DMS114 treated with DMSO at 0.1 percent for 48 hours (cell line): ENCODE measurements at regions not wholly inside any gene's neighbourhood (a gene's known extent, or its start where the extent isn't known, plus 50 kb on each side); places are given as distances from the start of the nearest gene placed in this dataset.

ENCODE experiments used
- DNase-seq: peaks from one replicate; lab custom pipeline; 2025; ENCODE audit not compliant: unreplicated experiment; lab: John Stamatoyannopoulos, UW

DNA sequence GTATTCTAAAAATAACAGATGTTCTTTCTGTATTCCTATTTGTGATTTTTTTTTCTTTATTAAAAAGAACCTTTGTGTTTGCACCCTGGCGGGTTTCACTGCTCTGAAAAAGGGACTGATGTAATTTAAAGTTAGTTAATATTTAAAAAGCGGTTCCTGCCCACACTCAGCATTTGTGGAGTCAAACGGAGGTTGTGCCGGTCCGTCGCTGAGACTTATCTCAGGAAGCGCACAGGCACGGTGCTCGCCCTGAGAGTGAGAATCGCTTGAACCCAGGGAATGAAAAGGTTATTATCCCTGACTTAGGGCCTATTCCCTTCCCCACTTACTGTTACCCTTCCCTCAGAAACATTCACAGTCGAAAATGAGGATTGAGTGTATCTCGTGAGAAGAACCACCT, 366.7 kb downstream of the THBS2 start:
- no peak for DNase-seq

DNA sequence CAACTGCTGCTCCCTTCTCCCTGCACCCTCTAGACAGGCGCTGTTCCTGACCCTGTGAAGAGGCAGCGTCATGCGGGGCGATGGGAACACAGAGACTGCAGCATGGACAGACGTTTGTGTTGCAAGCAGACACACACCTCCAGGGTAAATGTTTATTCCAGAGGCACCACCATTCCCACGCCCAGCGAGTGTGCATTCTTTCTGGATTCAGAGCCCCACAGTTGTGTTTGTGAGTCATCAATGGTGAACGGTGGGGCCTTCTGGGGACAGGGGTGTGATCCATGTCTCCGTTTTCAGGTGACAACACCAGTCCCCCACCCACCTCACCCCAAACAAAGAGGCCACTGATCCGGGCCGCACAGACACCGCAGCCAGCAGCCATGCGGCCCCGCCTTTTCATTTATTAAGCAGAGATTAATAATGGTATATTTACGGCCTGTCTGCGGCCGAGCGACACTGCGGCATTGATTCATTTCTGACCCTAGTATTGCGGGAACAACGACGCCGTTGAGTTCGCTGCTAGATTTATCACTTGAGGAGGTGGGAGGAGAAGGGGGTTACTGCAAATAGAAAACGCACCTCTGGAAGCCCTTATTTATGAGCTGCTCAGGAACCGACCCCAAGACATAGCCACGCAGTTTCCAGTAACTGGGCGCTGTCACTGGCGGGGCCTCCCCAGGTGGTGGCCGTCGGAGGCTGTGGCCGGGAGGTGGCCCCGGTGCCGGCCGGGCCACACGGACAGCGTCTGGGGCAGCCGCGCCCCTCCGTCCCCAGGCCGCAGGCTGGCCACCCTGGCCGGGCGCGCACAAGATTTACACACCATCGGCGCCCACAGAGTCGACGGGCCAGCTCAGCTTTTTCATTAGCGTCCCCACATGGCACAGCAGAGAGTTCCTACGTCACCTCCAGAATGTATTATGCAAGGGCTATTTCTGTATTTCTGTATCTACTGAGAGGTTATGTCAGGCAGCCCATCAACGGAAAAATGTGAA, 367.6 kb downstream of the THBS2 start:
- DNase-seq, result no peak

DNA sequence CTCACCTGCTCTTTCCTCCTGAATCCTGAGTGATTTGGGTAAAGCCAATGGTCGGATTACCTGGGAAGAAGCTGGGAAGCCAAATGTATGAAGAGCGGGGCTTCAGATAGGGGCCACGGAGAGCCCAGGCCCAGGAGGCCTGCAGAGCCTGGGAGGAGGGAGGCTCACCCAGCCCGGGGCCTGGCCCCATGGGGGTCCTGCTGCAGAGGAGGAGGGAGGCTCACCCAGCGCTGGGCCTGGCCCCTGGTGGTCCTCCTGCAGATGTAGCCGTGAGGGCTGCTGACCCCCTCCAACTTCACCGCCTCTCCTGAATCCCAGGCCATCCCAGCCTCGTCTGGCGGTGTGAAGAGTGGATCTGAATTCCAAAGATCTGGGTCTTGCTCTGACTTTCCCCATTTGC, 368.4 kb downstream of the THBS2 start:
- DNase-seq, result no peak

DNA sequence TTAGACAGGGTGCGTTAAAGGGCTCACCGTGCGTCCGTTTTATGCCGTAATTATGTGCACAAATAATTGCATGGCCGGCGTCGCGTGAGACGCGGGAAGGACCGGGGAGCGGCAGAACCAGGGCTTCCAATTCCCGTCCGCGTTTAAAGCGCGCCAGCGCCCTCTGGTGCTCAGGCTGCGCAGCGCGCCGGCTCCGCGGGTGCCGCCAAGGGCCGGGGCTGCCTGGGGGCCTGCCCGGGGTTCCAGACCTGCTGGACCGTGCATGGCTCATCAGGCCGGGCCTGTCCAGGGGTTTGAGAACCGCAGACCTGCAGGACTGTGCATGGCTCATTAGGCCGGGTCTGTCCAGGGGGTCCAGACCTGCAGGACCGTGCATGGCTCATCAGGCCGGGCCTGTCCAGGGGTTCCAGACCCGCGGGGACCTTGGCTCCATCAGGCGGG, 369.0 kb downstream of the THBS2 start:
- DNase-seq, result no peak

DNA sequence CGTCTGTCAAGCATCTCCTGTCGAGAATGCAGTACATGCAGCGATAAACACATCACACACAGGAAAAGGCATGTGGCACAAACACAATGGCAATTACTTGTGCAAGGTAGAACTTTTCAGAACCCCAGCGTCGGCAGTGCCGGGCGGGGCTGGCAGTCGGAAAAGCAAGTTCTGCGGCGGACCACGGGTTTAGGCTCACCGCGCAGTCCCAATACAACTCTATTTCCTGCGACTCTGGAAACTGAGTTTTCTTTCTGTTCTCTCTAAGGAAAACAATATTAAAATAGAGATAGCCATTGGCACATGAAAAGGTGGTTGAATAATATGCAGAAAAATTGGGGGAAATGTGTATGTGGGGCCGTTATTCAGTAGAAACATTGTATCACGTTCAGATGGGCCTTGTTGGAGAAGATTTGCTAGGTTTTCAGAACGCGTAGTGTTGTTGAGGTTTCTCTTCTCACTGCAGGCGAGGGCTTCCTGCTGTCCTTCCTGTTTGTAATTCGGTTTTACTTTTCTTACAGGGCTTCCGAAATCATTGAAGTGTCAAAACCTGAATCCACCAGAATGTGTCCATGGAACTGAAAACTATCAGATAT, 369.5 kb downstream of the THBS2 start:
- DNase-seq, result no peak

DNA sequence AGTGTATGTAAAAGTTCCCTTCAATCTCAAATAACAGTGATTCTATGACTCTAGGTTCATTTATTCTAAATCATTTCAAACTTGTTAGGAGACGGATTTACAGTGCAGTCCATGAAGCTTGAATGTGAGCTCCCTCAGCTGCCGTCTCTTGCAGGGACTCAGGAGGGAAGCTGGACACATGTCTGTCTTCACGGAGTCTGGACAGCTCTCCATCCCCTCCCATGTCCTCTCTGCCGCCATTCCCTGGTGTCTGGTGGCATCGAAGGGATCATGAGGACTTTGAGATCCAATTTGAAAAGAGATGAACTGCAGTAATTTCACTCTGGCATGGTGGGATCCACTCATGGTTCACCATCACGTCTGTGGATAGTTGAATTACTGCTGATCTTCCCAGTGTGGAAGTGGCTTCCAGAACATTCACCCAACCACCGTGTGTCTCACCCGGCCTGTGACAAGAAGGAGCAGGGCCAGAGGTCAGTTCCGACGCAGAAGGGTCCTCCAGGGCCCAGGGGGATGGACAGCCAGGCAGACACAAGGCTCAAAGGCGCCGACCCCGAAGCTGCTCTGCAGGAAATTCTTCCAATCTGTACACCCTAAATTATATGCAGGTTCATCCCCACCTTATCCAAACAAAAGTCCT, 370.1 kb downstream of the THBS2 start:
- no peak for DNase-seq

DNA sequence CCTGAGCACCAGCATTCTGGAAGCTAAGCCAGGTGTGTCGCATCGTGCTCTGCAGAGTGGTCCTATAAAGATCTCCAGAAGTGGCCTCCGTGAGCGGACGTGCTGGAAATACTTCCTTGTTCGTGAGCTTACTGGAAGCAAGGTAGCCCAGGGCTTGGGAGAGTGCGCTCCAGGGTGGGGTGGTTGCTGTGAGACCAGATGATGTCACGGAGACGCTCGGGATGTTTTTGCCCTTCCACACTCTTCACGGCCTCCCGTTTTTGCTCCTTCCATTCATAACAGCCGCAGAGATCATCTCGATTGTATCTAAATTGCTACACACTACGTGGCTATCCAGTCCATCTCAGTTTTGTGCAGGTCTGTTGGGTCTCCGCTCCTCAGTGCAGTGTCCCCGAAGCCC, 373.4 kb downstream of the THBS2 start:
- no peak for DNase-seq

DNA sequence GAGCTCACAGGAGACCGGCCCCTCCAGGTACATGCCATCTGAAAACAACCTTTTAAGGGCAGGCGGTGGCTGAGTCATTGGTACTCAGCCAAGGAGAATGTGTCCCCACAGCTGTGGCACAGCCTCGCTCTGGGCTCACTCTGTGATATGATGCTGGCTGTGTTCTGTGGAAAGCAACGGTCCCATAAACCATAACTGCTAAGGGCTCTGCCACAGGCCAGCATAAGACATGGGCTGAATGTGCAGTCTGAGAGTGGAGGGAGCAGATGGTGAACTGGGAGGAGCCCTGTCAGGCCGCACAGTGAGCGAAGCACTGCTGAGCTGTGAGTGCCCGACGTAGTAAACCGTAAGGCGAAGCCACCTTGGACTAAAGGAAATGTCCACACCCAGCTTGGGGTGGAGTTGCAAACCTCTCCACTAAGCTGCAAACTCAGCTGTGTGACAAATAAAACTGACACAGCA, 375.8 kb downstream of the THBS2 start:
- no peak for DNase-seq

DNA sequence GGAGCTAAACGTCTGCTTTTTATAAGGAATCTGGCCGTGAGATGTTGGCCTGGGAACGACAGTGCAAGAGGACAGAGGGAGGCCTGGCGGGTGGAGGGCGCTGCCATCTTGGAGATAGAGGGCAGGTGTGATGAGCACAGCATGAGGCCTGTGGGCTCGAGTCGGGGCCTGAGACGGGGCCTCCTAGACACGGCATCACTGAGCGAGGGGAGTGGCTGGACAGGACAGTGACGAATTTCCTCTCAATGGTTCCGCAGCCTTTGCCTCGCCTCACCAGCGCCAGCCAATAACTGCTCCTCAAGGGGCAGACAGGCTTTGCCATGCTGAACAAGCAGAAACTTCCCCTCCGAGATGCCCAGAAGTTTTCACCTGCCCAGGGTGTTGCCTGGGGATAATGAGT, 376.7 kb downstream of the THBS2 start:
- no peak for DNase-seq

DNA sequence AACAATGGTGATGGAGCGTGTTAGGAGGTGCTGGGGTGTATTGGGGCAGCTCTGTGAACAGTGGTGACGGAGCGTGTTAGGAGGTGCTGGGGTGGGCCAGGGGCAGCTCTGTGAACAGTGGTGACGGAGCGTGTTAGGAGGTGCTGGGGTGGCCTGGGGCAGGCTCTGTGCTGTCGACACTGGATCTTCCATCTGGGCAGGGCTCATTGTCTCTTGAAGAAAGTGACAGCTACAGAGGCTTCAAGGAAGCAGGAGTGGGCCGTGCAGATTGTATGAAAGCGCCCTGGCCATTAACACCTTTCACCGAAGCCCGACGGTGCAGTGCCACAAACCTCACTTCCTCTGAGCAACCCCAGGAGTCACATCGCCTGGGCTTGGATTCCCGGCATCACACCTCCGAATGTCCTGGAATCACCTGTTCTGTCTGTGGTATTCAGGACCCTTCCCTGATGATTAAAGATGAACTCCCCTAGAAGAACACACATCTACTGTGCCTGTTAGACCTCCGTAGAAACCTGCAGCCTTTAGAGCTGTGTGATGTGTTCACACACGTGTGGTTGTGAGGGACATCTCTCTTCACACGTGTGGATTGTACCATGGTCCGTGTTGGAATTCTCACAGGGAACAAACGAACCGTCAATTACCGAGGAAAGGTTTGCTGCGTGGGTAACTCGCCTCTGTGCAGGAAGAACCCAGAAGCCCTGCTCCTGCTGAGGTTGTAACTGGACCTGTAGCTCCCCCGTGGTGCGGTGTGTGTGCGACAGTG, 377.7 kb downstream of the THBS2 start:
- DNase-seq, result no peak

DNA sequence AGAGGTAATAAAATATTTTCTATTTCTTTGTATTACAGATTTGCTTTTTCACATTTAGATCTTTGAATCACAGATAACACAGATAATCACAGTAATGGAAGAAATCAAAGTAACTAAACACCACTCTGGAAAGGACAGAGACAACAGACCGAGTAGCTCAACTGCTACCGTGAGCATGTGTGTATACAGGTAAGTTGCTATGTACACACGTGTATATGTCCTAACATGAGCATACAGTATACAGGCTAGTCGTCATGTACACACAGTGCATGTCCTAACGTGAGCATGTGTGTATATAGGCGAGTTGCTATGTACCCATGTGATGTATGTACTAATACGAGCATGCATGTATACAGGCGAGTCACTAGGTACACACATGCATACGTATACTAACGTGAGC, 379.0 kb downstream of the THBS2 start:
- DNase-seq, result no peak

DNA sequence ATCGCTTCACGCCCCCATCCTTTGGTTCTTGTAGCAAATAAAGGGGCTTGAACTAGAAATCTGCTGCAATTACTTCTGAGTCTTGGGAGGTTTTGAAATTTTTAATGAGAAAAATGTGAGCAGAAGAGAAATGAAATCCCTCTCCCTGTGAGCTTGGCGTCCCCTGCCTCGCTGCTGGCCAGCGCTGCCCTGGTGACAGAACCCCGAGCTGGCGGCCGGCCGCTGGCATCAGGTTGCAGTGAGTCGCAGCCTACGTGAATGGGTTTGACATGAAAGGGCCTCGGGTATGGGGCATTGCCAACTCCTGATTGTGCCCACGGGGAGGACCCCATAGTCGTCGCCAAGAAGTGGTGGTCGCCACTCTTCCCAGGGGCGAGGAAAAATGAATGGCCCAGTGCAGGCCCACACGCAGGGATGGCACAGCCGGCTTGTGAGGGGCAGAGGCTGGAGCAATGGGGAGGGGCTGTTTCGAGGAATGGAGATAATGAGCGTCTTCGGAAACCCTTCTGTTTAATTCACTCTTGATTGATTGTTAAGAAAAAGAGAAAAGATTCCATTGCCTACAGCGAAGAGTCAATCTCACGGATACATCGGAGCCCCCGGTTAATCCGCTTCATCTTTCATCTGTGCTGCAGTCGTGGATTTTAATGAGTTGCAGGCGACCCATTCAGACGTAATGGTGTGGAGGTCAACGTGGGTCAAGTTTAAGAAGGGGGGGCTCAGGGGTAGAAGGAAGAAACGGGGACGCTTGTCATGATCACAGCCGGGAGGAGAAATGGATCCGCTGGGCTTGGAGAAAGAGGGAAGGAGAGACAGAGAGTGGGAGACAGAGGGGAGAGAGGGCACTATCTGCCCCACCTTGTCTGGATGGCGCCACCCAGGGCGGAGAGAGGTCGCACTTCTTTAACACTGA, 380.1 kb downstream of the THBS2 start:
- no peak for DNase-seq

DNA sequence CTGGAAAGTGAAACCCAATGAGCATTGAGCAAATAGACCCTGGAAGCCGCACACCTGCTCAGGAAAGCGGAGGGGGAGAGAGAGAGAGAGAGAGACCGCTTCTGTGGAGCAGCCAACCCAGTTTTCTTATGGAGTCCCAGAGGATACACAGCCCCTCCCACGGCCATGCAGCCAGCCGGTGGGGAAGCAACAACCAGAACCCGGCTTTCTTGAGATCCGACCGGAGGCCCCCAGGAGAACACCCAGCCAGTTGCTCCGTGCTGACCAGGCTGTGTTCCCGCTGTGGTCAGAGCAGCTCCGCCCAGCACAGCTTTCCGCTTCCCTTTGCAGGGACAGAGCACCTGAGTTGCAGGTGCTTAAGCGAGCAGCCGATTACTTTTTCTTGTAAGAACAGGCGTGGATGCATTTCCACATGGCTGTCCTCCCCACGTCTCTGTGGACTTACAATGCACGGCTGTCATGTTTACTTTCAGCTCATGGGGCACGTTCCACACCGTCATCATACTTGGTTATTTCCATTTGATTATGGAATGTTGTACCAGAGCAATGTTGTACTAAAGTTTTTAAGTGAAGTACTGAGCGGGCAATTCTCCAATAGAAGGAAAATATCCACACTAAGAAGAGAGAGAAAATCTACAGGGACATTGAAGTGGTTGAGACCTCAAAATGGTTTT, 381.9 kb downstream of the THBS2 start:
- no peak for DNase-seq

DNA sequence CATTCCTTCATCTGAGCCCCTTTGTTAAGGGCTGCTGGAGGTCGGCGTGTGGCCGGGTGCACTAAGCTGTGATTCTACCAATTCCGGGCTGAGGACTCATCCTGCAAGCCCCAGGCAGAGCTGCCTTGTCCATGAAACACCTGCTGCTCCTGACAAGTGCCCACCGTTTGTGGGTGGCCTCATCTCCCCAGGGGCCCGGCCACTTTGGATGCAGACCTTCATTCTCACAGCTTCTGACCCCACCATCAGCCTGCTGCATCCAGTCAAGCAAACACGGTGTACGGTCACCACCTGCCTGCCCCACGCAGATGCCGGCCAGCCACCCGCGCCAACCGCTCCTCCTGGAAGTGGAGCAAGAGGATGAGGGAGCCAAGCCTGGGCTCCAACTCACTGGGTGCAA, 382.7 kb downstream of the THBS2 start:
- no peak for DNase-seq

DNA sequence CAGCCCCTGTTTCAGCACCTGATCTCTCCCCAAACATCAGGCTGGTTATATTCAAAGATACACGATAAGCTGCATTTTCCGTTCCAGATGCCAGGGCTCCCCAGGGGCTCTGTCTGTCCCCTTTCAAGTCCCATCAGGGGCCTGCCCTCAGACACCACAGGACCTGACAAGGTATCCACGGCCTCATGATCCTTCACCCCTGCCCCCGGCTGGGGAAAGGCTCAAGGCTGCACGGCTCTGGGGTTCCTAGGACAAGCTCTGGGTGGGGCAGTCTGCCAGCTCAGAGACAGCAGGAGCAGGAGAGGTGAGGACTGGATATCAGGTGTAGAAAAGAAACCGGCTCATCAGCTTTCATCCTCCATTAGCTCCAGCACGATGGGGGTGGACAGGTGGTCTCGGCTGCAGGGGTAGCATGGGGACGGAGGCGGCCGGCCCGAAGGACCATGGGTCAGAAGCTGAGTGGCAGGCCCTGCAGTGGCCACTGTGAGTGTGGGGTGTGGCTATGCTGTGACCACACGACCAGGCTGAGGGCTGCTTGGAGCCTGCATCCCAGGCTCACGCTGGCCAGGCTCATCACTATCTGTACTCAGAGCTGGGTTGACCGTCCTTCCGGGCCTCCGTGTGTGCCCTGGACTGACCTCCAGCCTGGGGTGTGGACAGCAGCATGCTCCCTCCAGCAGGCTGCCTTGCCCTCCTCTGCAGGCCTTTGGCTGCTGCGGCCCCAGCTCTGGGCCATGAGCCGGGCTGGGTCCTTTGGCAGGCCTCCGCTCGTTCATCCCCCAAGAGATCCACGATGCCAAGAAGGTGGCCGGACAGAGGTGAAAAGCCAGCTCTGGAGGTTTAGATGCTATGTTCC, 386.2 kb downstream of the THBS2 start:
- no peak for DNase-seq

DNA sequence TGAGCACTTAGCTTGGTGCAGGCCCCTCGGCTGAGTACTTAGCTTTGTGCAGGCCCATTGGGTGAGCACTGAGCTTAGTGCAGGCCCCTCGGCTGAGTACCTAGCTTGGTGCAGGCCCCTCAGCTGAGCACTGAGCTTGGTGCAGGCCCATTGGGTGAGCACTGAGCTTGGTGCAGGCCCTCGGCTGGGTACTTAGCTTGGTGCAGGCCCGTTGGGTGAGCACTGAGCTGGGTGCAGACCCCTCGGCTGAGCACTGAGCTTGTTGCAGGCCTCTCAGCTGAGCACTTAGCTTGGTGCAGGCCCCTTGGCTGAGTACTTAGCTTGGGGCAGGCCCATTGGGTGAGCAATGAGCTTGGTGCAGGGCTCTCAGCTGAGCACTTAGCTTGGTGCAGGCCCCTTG, 387.1 kb downstream of the THBS2 start:
- DNase-seq, result no peak

DNA sequence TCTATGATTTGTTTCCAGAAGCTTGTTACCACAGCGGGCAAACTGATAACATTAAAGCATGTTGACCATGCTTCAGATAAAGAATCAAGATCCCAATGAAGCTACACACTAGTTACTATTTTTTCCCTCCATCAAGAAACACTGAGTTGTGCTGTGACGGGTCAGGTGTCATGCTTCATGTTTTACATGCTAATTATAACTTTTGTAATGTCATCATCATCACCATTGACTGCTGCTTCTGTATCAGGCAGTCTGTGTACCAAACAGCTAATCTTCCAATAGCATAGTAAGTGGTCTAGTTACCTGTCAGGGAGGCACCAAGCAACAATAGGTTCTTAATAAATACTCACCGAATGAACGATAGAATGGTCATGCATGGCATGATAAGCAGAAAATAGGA, 388.1 kb downstream of the THBS2 start:
- DNase-seq, result no peak
